Thyroid gland (tissue), 4 donors: ENCODE measurements at regions not wholly inside any gene's neighbourhood (a gene's known extent, or its start where the extent isn't known, plus 50 kb on each side); places are given as distances from the start of the nearest gene placed in this dataset.

Experiments used
- DNase-seq, 2 donors: peaks; one replicate each; pipeline ENCODE4 v3.0.0-alpha.2; 2019
- H3K27ac ChIP-seq, 3 donors: fragments of 200-600 bp; sonication (generic); 1 replicate in 2 of 3; 2 replicates in 1 of 3; pipeline ENCODE4 v1.5.1; 2016 to 2019; ENCODE audit warnings: mild to moderate bottlenecking in 1 of 3, moderate library complexity in 1 of 3
- H3K27me3 ChIP-seq: fragments of 200-600 bp; sonication (generic); one replicate; pipeline ENCODE4 v1.5.1; 2019
- H3K36me3 ChIP-seq, 2 donors: fragments of 200-600 bp; sonication (generic); one replicate each; pipeline ENCODE4 v1.5.1; 2016 to 2019
- H3K4me1 ChIP-seq, 2 donors: fragments of 200-600 bp; sonication (generic); one replicate each; pipeline ENCODE4 v1.5.1; 2017 to 2019
- H3K4me3 ChIP-seq, 3 donors: fragments of 200-600 bp; sonication (generic); replicated peaks in 1 of 3; 1 replicate in 2 of 3; 2 replicates in 1 of 3; pipeline ENCODE4 v1.5.1; 2016; ENCODE audit warnings: mild to moderate bottlenecking in 1 of 3
- H3K9me3 ChIP-seq: fragments of 200-600 bp; sonication (generic); one replicate; pipeline ENCODE4 v1.5.1; 2017
- CTCF ChIP-seq, 6 experiments: fragments of 200-600 bp in 3 of 6; fragments of 450-650 bp in 3 of 6; sonication (generic) in 3 of 6; IDR thresholded peaks; one replicate each; pipeline ENCODE4 v1.5.1; 2016 to 2019; ENCODE audit warnings: antibody characterized with exemption in 6 of 6, mild to moderate bottlenecking in 2 of 6, inconsistent platforms in 1 of 6, moderate library complexity in 1 of 6
- POLR2A ChIP-seq, 2 donors: fragments of 450-650 bp; IDR thresholded peaks; one replicate each; pipeline ENCODE4 v1.6.1; 2017; ENCODE audit warnings: antibody characterized with exemption in 2 of 2, mild to moderate bottlenecking in 2 of 2, moderate library complexity in 1 of 2
- WGBS, 2 donors: methylation state at CpG; one replicate each; pipeline ENCODE4 v1.1.5; 2017; 5-methylcytosine and 5-hydroxymethylcytosine counted together
- intact Hi-C: fragments of 100-400 bp; cut with DNase I; formaldehyde crosslinking; loops from one replicate; pipeline ENCODE4 v1.15.1; 2023

DNA sequence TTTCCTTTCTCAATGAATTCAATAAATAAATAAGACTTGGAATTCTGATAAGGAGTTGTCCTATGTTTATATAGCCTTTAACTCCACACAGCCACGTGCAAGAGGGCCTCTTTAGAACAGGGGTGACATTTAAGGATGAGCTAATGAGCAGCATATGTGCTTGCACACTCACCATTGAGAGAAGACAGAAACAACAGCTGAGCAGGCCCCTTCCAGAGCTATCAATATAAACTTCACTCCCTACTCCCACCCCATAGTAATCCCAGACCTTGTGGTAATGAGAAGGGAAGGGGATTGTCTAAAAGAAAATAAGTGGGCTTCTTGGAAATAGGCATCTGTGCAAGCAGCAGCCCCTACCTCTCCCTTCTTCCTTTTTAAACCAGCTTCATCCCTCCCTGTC, 176.0 kb downstream of the SEC16B start:
- Histone ChIP-seq H3K9me3 (no peaks in the 10 kb centered on the region), H3K27me3 (no peaks in the 10 kb centered on the region), H3K36me3 (no peaks in the 10 kb centered on the region), H3K27ac (no peak overlapping the region), H3K4me3 (no peak overlapping the region), H3K4me1 (peaks cover 0 to 12% of the 10 kb centered on the region in 2 donors)
- no peak for TF ChIP-seq CTCF (IDR thresholded peaks at IDR 0.05)
- no peak for TF ChIP-seq POLR2A (IDR thresholded peaks at IDR 0.05)
- intact Hi-C loops: no loop called here
- WGBS, 2 donors: 8 to 12% methylated on average over 1 of the region's 1 CpG
- no peak for DNase-seq

GRCh38 chr1:177790566-177790965, 179.3 kb downstream of the SEC16B start:
- TF ChIP-seq POLR2A (IDR thresholded peaks at IDR 0.05) (no peak), CTCF (IDR thresholded peaks at IDR 0.05) (no peak)
- Histone ChIP-seq H3K4me3 (no peak overlapping the region), H3K27ac (no peak overlapping the region), H3K36me3 (no peaks in the 10 kb centered on the region), H3K27me3 (no peaks in the 10 kb centered on the region), H3K9me3 (no peaks in the 10 kb centered on the region), H3K4me1 (peaks cover 0 to 12% of the 10 kb centered on the region in 2 donors)
- intact Hi-C loops: no loop called here
- DNase-seq: no peak

DNA sequence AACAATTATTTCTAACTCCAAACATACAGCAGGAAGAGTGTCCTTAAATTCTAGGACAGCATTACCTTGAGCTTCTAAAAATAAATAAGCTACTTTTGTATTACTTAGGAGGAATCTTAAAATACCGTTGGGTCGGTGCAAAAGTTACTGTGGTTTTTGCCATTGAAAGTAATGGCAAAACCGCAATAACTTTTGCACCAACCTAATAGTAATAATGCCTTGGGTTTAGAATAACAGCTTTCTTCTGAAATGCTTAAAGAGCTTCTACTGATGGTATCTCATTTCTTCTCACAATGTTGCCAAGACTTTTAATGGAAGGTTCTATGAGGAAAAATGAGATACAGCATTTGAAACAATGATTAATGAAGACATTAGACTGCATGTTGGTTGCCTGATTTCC, 179.9 kb downstream of the SEC16B start:
- Histone ChIP-seq H3K27ac (no peak overlapping the region), H3K36me3 (no peaks in the 10 kb centered on the region), H3K27me3 (no peaks in the 10 kb centered on the region), H3K4me1 (peaks cover 0 to 6% of the 10 kb centered on the region in 2 donors), H3K9me3 (no peaks in the 10 kb centered on the region), H3K4me3 (no peak overlapping the region)
- TF ChIP-seq POLR2A (IDR thresholded peaks at IDR 0.05): no peak
- TF ChIP-seq CTCF (IDR thresholded peaks at IDR 0.05): no peak
- intact Hi-C loops: no loop called here
- 92 to 95% methylated on average over 3 of the region's 3 CpGs for WGBS, 2 donors
- no peak for DNase-seq

GRCh38 chr1:177786176-177786745, 183.6 kb downstream of the SEC16B start:
- H3K27ac ChIP-seq: no peak overlapping the region
- no peaks in the 10 kb centered on the region for H3K36me3 ChIP-seq
- TF ChIP-seq CTCF (IDR thresholded peaks at IDR 0.05) (no peak), POLR2A (IDR thresholded peaks at IDR 0.05) (no peak)
- intact Hi-C loops: no loop called here
- no peaks in the 10 kb centered on the region for H3K9me3 ChIP-seq
- no peaks in the 10 kb centered on the region for H3K4me1 ChIP-seq
- no peak for DNase-seq
- H3K4me3 ChIP-seq: no peak overlapping the region
- 38 to 54% methylated on average over 6 of the region's 6 CpGs for WGBS, 2 donors
- no peaks in the 10 kb centered on the region for H3K27me3 ChIP-seq

DNA sequence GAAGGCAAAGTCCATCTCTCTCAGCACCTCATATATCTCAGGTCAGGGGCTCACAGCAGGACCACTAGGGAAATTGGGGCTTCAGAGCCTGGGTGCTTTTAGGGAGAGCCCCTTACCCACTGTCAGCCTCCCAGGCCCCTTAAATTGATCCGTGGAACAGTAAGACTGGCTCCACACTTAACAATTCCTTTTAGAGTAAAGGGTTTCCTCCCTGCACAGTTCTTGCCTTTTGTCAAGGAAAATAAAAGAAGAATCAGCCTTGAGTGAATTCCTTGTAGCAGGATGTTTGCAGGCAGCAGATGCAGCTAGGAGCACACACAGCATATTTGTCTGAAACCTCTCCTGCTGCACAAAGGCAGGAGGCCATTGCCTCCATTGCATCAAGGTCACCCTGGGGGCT, 184.9 kb downstream of the SEC16B start:
- WGBS, 2 donors: 31 to 55% methylated on average over 1 of the region's 1 CpG
- intact Hi-C loops: no loop called here

More for the DNA sequence above, 184.9 kb downstream of the SEC16B start:
- Histone ChIP-seq H3K4me3 (no peak overlapping the region), H3K36me3 (no peaks in the 10 kb centered on the region), H3K27ac (no peak overlapping the region), H3K27me3 (no peaks in the 10 kb centered on the region), H3K9me3 (no peaks in the 10 kb centered on the region), H3K4me1 (no peaks in the 10 kb centered on the region)
- no peak for DNase-seq
- TF ChIP-seq POLR2A (IDR thresholded peaks at IDR 0.05) (no peak), CTCF (IDR thresholded peaks at IDR 0.05) (no peak)
